ENCODE measurements at regions not wholly inside any gene's neighbourhood (a gene's known extent, or its start where the extent isn't known, plus 50 kb on each side); places are given as distances from the start of the nearest gene placed in this dataset.

DNA sequence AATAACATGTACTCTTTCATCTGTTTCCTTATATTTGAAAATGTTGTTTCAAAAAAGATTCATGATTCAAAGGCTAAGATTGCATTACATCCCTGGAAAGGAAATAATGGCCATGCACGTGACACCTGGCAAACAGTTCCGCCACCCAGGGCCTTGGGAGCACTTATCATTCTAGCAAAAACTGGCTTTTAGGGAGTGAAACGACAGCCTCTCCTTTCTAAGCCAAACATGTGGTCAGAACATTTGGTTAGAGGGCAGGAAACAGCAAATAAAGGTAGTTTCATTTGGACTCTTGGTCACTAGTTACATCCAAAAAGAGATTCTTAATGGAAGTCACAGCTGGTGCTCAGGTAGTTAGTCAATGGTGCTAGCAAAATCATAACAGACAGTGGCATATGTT, 83.5 kb downstream of the FAS start:
- H4K20me1 ChIP-seq (ENCODE audit: insufficient read depth, low read length): no peaks in the 10 kb centered on the region
- H3K4me3 ChIP-seq (ENCODE audit: low read depth, low read length, poor library complexity, severe bottlenecking): no peak overlapping the region
- H3K9me3 ChIP-seq (ENCODE audit: low read length): no peaks in the 10 kb centered on the region
- no peaks in the 10 kb centered on the region for H3K9me2 ChIP-seq (ENCODE audit: low read depth, low read length)
- H3K27ac ChIP-seq (ENCODE audit: low read depth, low read length, poor library complexity, severe bottlenecking): no peak overlapping the region
- H3K9ac ChIP-seq (ENCODE audit: low read length): no peak overlapping the region
- H3K27me3 ChIP-seq (ENCODE audit: insufficient read depth, low read length): no peaks in the 10 kb centered on the region
- no peaks in the 10 kb centered on the region for H3K36me3 ChIP-seq (ENCODE audit: insufficient read depth, low read length)
- no peak for TF ChIP-seq CTCF (IDR thresholded peaks at IDR 0.05; ENCODE audit: low read length)
- TF ChIP-seq EZH2 (IDR thresholded peaks at IDR 0.05; ENCODE audit: borderline replicate concordance, low read length): no peak
- H3K4me2 ChIP-seq (ENCODE audit: low read length): no peak overlapping the region
- no peak overlapping the region for H2AFZ ChIP-seq (ENCODE audit: low read length)
- no peaks in the 10 kb centered on the region for H3F3A ChIP-seq (ENCODE audit: insufficient read depth, low read length)
- no peaks in the 10 kb centered on the region for H3K79me2 ChIP-seq (ENCODE audit: insufficient read depth, low read length)
- no peaks in the 10 kb centered on the region for H3K4me1 ChIP-seq (ENCODE audit: insufficient read depth, low read length, severe bottlenecking)

- Histone ChIP-seq H3F3A (ENCODE audit: insufficient read depth, low read length) (no peaks in the 10 kb centered on the region), H3K9me2 (ENCODE audit: low read depth, low read length) (no peaks in the 10 kb centered on the region), H3K4me3 (ENCODE audit: low read depth, low read length, poor library complexity, severe bottlenecking) (no peak overlapping the region), H3K4me1 (ENCODE audit: insufficient read depth, low read length, severe bottlenecking) (no peaks in the 10 kb centered on the region), H2AFZ (ENCODE audit: low read length) (no peak overlapping the region), H3K79me2 (ENCODE audit: insufficient read depth, low read length) (no peaks in the 10 kb centered on the region), H3K9me3 (ENCODE audit: low read length) (no peaks in the 10 kb centered on the region), H3K9ac (ENCODE audit: low read length) (no peak overlapping the region), H3K4me2 (ENCODE audit: low read length) (no peak overlapping the region), H3K27ac (ENCODE audit: low read depth, low read length, poor library complexity, severe bottlenecking) (no peak overlapping the region), H3K36me3 (ENCODE audit: insufficient read depth, low read length) (no peaks in the 10 kb centered on the region), H4K20me1 (ENCODE audit: insufficient read depth, low read length) (no peaks in the 10 kb centered on the region), H3K27me3 (ENCODE audit: insufficient read depth, low read length) (no peaks in the 10 kb centered on the region)
- TF ChIP-seq CTCF (IDR thresholded peaks at IDR 0.05; ENCODE audit: low read length) (no peak), EZH2 (IDR thresholded peaks at IDR 0.05; ENCODE audit: borderline replicate concordance, low read length) (no peak)
Measured at GRCh38 chr10:89073719-89074118, 83.1 kb downstream of the FAS start.

GRCh38 chr10:89069589-89069988, 79.0 kb downstream of the FAS start:
- Histone ChIP-seq H3F3A (ENCODE audit: insufficient read depth, low read length) (no peaks in the 10 kb centered on the region), H4K20me1 (ENCODE audit: insufficient read depth, low read length) (no peaks in the 10 kb centered on the region), H3K9ac (ENCODE audit: low read length) (no peak overlapping the region), H3K4me1 (ENCODE audit: insufficient read depth, low read length, severe bottlenecking) (no peaks in the 10 kb centered on the region), H3K4me3 (ENCODE audit: low read depth, low read length, poor library complexity, severe bottlenecking) (no peak overlapping the region), H2AFZ (ENCODE audit: low read length) (no peak overlapping the region), H3K27ac (ENCODE audit: low read depth, low read length, poor library complexity, severe bottlenecking) (no peak overlapping the region), H3K79me2 (ENCODE audit: insufficient read depth, low read length) (no peaks in the 10 kb centered on the region), H3K9me3 (ENCODE audit: low read length) (no peaks in the 10 kb centered on the region), H3K36me3 (ENCODE audit: insufficient read depth, low read length) (no peaks in the 10 kb centered on the region), H3K9me2 (ENCODE audit: low read depth, low read length) (no peaks in the 10 kb centered on the region), H3K4me2 (ENCODE audit: low read length) (no peak overlapping the region), H3K27me3 (ENCODE audit: insufficient read depth, low read length) (no peaks in the 10 kb centered on the region)
- TF ChIP-seq CTCF (IDR thresholded peaks at IDR 0.05; ENCODE audit: low read length) (no peak), EZH2 (IDR thresholded peaks at IDR 0.05; ENCODE audit: borderline replicate concordance, low read length) (no peak)

Data from OCI-LY1 (cell line).